SK-N-SH treated with all-trans-retinoic acid at 6 μM for 48 hours (cell line): ENCODE measurements at regions not wholly inside any gene's neighbourhood (a gene's known extent, or its start where the extent isn't known, plus 50 kb on each side); places are given as distances from the start of the nearest gene placed in this dataset.

ENCODE experiments used
- ESRRG ChIP-seq: fragments of 250-450 bp; sonication (Bioruptor Pico); IDR thresholded peaks from 2 replicates; pipeline ENCODE4 v1.6.1; 2021; ENCODE audit warnings: mild to moderate bottlenecking
- TCF4 ChIP-seq: fragments of 250-450 bp; sonication (Bioruptor Pico); IDR thresholded peaks from 2 replicates; pipeline ENCODE4 v1.8.0; 2021; ENCODE audit warnings: mild to moderate bottlenecking, moderate library complexity, borderline replicate concordance
- ZC3H10 ChIP-seq: fragments of 250-450 bp; sonication (Bioruptor Pico); IDR thresholded peaks from 2 replicates; pipeline ENCODE4 v1.5.1; 2021; ENCODE audit warnings: mild to moderate bottlenecking, moderate library complexity
- ZFP30 ChIP-seq: fragments of 450-650 bp; formaldehyde crosslinking; IDR thresholded peaks from 2 replicates; pipeline ENCODE4 v1.5.0; 2022; ENCODE audit warnings: mild to moderate bottlenecking, moderate library complexity
- ZNF8 ChIP-seq: fragments of 450-650 bp; formaldehyde crosslinking; IDR thresholded peaks from 2 replicates; pipeline ENCODE4 v1.5.0; 2020; ENCODE audit warnings: mild to moderate bottlenecking, moderate library complexity
- TF ChIP-seq, protein P1 (sequence below): fragments of 250-450 bp; sonication (Bioruptor Pico); IDR thresholded peaks from 2 replicates; pipeline ENCODE4 v1.5.1; 2020; ENCODE audit warnings: low read depth, mild to moderate bottlenecking, moderate library complexity
- TF ChIP-seq, protein P2 (sequence below): fragments of 250-450 bp; sonication (Bioruptor Pico); IDR thresholded peaks from 2 replicates; pipeline ENCODE4 v1.8.0; 2020; ENCODE audit warnings: mild to moderate bottlenecking, moderate library complexity, borderline replicate concordance

DNA sequence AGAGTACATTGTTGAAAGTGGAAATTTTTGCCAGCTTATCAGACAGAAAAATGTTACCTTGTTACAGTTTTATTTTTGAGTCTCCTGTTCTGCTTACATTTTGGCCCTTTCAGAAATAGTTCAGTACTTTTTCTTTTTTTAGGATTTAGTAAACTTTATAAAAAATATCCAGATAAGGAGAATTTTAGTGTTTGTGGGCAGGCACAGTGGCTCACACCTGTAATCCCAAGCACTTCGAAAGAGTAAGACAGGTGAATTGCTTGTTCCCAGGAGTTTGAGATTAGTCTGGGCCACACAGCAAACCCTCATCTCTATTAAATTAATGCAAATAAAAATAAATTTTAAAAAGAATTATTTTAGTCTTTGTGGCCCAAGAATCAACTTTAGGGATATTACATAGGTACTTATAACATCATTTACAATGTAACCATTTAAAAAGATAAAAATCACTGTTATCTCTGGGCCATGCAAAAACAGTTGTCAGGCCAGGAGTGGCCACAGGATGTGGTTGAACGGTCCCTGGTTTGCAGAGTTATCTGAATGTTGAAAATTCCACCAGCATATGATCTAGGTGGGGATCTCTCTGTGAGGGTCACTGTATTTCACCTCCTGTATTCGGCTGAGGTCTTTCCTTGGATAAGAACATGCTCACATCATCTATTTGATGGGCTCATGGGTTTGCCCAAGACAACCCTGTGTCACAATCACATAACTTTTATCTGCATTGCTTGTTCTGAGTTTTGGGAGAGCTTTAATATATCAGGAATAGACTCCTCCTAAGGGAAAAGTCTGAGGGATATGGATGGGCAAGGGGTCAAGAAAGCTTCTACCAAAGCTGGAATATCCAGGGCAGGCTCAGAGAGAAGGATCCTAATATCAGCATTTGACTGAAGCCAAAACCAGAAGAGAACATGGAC lies 91.5 kb downstream of the GGTLC2 start:
- TF ChIP-seq ZFP30 (CRISPR knock-in tag) (no peak), ZC3H10 (no peak), TCF4 (CRISPR knock-in tag) (no peak), ESRRG (CRISPR knock-in tag) (no peak), ZNF8 (CRISPR knock-in tag) (no peak)
- TF ChIP-seq, protein P1, sequence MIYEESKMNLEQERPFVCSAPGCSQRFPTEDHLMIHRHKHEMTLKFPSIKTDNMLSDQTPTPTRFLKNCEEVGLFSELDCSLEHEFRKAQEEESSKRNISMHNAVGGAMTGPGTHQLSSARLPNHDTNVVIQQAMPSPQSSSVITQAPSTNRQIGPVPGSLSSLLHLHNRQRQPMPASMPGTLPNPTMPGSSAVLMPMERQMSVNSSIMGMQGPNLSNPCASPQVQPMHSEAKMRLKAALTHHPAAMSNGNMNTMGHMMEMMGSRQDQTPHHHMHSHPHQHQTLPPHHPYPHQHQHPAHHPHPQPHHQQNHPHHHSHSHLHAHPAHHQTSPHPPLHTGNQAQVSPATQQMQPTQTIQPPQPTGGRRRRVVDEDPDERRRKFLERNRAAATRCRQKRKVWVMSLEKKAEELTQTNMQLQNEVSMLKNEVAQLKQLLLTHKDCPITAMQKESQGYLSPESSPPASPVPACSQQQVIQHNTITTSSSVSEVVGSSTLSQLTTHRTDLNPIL = no peak
- TF ChIP-seq, protein P2, sequence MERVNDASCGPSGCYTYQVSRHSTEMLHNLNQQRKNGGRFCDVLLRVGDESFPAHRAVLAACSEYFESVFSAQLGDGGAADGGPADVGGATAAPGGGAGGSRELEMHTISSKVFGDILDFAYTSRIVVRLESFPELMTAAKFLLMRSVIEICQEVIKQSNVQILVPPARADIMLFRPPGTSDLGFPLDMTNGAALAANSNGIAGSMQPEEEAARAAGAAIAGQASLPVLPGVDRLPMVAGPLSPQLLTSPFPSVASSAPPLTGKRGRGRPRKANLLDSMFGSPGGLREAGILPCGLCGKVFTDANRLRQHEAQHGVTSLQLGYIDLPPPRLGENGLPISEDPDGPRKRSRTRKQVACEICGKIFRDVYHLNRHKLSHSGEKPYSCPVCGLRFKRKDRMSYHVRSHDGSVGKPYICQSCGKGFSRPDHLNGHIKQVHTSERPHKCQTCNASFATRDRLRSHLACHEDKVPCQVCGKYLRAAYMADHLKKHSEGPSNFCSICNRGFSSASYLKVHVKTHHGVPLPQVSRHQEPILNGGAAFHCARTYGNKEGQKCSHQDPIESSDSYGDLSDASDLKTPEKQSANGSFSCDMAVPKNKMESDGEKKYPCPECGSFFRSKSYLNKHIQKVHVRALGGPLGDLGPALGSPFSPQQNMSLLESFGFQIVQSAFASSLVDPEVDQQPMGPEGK (CRISPR knock-in tag) = no peak
